DOHH2 (cell line): ENCODE measurements at regions not wholly inside any gene's neighbourhood (a gene's known extent, or its start where the extent isn't known, plus 50 kb on each side); places are given as distances from the start of the nearest gene placed in this dataset.

Experiments
- H3F3A ChIP-seq: fragments of 200-600 bp; sonication (generic), shearing (Covaris generic); 2 replicates; pipeline ENCODE4 v1.6.0; 2016; ENCODE audit warnings: antibody characterized with exemption, mild to moderate bottlenecking; ENCODE audit not compliant: control insufficient read depth, insufficient read depth
- H3K27ac ChIP-seq: fragments of 200-600 bp; sonication (generic); 2 replicates; pipeline ENCODE4 v1.5.1; 2014; ENCODE audit warnings: low read depth, mild to moderate bottlenecking, low read length, moderate library complexity
- H3K27me3 ChIP-seq: fragments of 200-600 bp; sonication (generic); 2 replicates; pipeline ENCODE4 v1.6.1; 2014; ENCODE audit warnings: mild to moderate bottlenecking, low read length, mixed read lengths; ENCODE audit not compliant: control insufficient read depth
- H3K36me3 ChIP-seq: fragments of 200-600 bp; sonication (generic); 2 replicates; pipeline ENCODE4 v1.6.1; 2014; ENCODE audit warnings: mild to moderate bottlenecking, low read length, moderate library complexity, mixed read lengths; ENCODE audit not compliant: control insufficient read depth
- H3K4me1 ChIP-seq: fragments of 200-600 bp; sonication (generic); 2 replicates; pipeline ENCODE4 v1.6.1; 2014; ENCODE audit warnings: mild to moderate bottlenecking, low read length, mixed read lengths; ENCODE audit not compliant: control insufficient read depth
- H3K4me2 ChIP-seq: fragments of 200-600 bp; sonication (generic); 2 replicates; pipeline ENCODE4 v1.6.0; 2014; ENCODE audit warnings: mild to moderate bottlenecking, low read length, moderate library complexity
- H3K4me3 ChIP-seq: fragments of 200-600 bp; sonication (generic); 2 replicates; pipeline ENCODE4 v1.5.1; 2014; ENCODE audit warnings: mild to moderate bottlenecking, low read length, mixed read lengths
- H3K79me2 ChIP-seq: fragments of 200-600 bp; sonication (generic); 2 replicates; pipeline ENCODE4 v1.6.1; 2014; ENCODE audit warnings: mild to moderate bottlenecking, low read length, mixed read lengths; ENCODE audit not compliant: control insufficient read depth
- H3K9me2 ChIP-seq: fragments of 200-600 bp; sonication (generic); replicated peaks from 2 replicates; pipeline ENCODE4 v1.6.1; 2014; ENCODE audit warnings: mild to moderate bottlenecking, low read length, mixed read lengths; ENCODE audit not compliant: control insufficient read depth
- H3K9me3 ChIP-seq: fragments of 200-600 bp; sonication (generic); 2 replicates; pipeline ENCODE4 v1.6.1; 2014; ENCODE audit warnings: antibody characterized with exemption, low read length, mixed read lengths; ENCODE audit not compliant: control insufficient read depth, insufficient read depth
- H4K20me1 ChIP-seq: fragments of 200-600 bp; sonication (generic); 2 replicates; pipeline ENCODE4 v1.6.0; 2014; ENCODE audit warnings: low read depth, mild to moderate bottlenecking, antibody characterized with exemption, low read length, moderate library complexity; ENCODE audit not compliant: control insufficient read depth, insufficient read depth
- EZH2phosphoT487 ChIP-seq: fragments of 200-600 bp; sonication (generic); IDR thresholded peaks from 2 replicates; pipeline ENCODE4 v1.6.1; 2017; ENCODE audit warnings: borderline replicate concordance, mild to moderate bottlenecking, antibody characterized with exemption, low read length, moderate library complexity, mixed read lengths
- TF ChIP-seq, protein P1 (sequence below): fragments of 200-600 bp; sonication (generic); IDR thresholded peaks from one replicate; pipeline ENCODE4 v1.5.1; 2014; ENCODE audit warnings: antibody characterized with exemption, mild to moderate bottlenecking, low read depth, low read length; ENCODE audit not compliant: poor library complexity, severe bottlenecking

DNA sequence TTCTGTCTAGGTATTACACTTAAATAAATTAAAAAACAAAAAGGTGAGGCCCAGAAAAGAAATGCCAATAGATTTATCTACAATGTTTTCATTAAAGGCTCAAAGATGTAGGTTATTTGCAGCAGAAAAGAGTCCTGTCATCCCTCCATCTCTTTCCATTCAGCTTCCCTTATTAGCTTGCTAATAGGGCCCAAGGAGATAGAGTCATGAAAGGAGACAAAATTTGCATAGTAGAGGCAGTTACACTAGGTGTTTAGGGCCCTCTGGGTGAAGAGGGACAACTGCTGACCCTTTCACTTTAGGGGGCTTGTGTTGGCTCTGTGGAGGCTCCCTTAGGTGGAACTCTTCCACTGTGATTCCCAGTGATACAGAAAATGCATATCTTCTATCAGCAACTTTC, 58.4 kb upstream of the TACR3 start:
- Histone ChIP-seq H3K9me3 (no peaks in the 10 kb centered on the region), H3K27ac (no peak overlapping the region), H3K4me1 (no peaks in the 10 kb centered on the region), H3K4me2 (no peak overlapping the region), H3K9me2 (no peaks in the 10 kb centered on the region), H3K79me2 (no peaks in the 10 kb centered on the region), H3K4me3 (no peak overlapping the region), H3F3A (no peaks in the 10 kb centered on the region), H4K20me1 (no peaks in the 10 kb centered on the region), H3K36me3 (no peaks in the 10 kb centered on the region), H3K27me3 (no peaks in the 10 kb centered on the region)
- no peak for TF ChIP-seq EZH2phosphoT487
- TF ChIP-seq, protein P1, sequence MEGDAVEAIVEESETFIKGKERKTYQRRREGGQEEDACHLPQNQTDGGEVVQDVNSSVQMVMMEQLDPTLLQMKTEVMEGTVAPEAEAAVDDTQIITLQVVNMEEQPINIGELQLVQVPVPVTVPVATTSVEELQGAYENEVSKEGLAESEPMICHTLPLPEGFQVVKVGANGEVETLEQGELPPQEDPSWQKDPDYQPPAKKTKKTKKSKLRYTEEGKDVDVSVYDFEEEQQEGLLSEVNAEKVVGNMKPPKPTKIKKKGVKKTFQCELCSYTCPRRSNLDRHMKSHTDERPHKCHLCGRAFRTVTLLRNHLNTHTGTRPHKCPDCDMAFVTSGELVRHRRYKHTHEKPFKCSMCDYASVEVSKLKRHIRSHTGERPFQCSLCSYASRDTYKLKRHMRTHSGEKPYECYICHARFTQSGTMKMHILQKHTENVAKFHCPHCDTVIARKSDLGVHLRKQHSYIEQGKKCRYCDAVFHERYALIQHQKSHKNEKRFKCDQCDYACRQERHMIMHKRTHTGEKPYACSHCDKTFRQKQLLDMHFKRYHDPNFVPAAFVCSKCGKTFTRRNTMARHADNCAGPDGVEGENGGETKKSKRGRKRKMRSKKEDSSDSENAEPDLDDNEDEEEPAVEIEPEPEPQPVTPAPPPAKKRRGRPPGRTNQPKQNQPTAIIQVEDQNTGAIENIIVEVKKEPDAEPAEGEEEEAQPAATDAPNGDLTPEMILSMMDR: no peak

DNA sequence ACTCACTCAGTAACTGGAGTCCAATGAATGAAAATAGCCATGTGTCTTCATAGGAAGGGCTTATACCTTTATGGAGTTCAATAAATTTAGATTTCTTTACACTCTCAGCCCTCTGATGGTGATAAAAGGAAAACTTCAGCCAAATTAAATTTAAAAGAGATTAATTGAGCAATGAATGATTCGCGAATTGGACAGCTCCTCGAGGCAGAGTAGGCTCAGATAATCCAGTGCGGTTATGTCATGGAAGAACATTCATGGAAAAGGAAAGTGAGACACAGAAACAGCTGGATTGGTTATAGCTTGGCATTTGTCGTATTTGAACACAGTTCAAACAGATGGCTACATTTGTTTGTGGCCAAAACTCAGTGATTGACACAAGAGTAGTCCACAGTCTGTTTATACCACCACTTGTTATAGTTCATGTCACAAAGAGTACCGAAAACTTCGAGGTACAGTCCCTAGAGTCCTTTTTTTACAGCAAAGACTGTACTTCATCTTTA, 54.6 kb upstream of the TACR3 start:
- H3K4me1 ChIP-seq: no peaks in the 10 kb centered on the region
- no peaks in the 10 kb centered on the region for H3K9me3 ChIP-seq
- no peak overlapping the region for H3K4me3 ChIP-seq
- no peak overlapping the region for H3K27ac ChIP-seq
- H3K79me2 ChIP-seq: no peaks in the 10 kb centered on the region
- H3F3A ChIP-seq: no peaks in the 10 kb centered on the region
- H4K20me1 ChIP-seq: no peaks in the 10 kb centered on the region
- no peaks in the 10 kb centered on the region for H3K36me3 ChIP-seq
- H3K27me3 ChIP-seq: no peaks in the 10 kb centered on the region
- TF ChIP-seq EZH2phosphoT487: no peak
- TF ChIP-seq, protein P1: no peak
- no peaks in the 10 kb centered on the region for H3K9me2 ChIP-seq
- H3K4me2 ChIP-seq: no peak overlapping the region

DNA sequence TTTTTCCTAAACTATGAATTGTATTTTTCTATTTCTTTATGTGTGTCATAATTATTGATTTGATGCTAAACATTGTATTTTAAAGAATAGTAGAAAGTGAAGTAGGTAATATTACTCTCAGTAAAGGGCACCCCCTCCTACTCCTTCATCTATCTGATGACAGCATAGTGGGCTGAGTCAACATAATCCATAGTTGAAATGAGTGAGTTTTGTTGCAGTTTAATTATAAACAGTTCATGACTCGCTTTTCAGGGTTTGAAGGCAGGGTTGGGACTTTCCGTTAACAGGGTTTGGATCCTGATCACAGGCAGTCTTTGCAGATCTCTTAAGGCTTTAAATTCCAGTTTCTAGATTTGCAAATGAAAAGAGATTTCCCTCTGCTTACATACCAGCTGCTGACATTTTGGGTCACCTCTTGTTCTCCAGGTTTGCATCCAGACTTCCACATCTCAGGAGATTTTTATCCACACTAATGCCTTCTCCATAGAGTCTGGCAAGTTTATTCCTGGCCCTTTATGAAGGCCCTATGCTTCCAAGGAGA, 54.0 kb upstream of the TACR3 start:
- Histone ChIP-seq H3K79me2 (no peaks in the 10 kb centered on the region), H3K4me1 (no peaks in the 10 kb centered on the region), H3K27me3 (no peaks in the 10 kb centered on the region), H3K9me2 (no peaks in the 10 kb centered on the region), H3F3A (no peaks in the 10 kb centered on the region), H4K20me1 (no peaks in the 10 kb centered on the region), H3K4me3 (no peak overlapping the region), H3K4me2 (no peak overlapping the region), H3K36me3 (no peaks in the 10 kb centered on the region), H3K9me3 (no peaks in the 10 kb centered on the region), H3K27ac (no peak overlapping the region)
- TF ChIP-seq, protein P1: no peak
- no peak for TF ChIP-seq EZH2phosphoT487
